ENCODE measurements at regions not wholly inside any gene's neighbourhood (a gene's known extent, or its start where the extent isn't known, plus 50 kb on each side); places are given as distances from the start of the nearest gene placed in this dataset.

DNA sequence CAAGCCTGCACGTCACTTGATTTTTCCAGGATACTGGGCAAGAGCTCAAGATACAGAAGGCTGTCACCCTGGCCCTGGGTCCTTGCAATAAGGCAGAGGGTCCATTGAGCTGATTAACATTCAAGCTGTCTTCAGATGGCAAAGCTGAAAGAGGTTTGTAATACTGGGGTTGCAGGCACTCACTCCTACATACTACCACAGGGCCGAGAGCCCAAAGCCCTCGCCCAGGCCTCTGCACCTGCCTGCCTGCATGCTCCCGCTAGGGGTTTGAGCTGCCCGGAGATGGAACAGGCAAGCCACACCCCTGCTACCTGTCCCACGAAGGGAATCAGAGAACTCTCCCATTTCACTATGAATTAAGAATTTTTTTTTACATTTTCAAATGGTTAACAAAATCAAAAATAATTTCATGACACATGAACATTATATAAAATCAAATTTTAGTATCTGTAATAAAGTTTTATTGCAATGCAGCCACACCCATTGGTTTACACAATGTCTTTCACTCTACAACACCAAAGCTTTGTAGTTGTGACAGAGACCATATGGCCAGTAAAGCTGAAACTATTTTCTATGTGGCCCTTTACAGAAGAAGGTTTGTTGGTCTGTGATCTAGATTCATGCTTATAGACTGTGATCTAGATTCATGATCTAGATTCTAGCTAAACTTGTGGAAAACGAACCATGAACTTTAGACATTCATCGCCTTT, 530.4 kb upstream of the IGFBP7 start:
- TF ChIP-seq, protein P1, sequence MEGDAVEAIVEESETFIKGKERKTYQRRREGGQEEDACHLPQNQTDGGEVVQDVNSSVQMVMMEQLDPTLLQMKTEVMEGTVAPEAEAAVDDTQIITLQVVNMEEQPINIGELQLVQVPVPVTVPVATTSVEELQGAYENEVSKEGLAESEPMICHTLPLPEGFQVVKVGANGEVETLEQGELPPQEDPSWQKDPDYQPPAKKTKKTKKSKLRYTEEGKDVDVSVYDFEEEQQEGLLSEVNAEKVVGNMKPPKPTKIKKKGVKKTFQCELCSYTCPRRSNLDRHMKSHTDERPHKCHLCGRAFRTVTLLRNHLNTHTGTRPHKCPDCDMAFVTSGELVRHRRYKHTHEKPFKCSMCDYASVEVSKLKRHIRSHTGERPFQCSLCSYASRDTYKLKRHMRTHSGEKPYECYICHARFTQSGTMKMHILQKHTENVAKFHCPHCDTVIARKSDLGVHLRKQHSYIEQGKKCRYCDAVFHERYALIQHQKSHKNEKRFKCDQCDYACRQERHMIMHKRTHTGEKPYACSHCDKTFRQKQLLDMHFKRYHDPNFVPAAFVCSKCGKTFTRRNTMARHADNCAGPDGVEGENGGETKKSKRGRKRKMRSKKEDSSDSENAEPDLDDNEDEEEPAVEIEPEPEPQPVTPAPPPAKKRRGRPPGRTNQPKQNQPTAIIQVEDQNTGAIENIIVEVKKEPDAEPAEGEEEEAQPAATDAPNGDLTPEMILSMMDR (IDR thresholded peaks at IDR 0.05): no peak
- intact Hi-C loops (cut with DNase I, micrococcal nuclease): no loop called here
- H3K36me3 ChIP-seq (ENCODE audit: low read depth): no peaks in the 10 kb centered on the region
- H3K4me3 ChIP-seq: no peak overlapping the region
- peak; percentile 94 for ATAC-seq
- H3K4me1 ChIP-seq (ENCODE audit: low read depth): peaks cover 9% of the 10 kb centered on the region
- peak; percentile 28 to 49 (median 42) for DNase-seq
- H3K9me3 ChIP-seq: no peaks in the 10 kb centered on the region

DNA sequence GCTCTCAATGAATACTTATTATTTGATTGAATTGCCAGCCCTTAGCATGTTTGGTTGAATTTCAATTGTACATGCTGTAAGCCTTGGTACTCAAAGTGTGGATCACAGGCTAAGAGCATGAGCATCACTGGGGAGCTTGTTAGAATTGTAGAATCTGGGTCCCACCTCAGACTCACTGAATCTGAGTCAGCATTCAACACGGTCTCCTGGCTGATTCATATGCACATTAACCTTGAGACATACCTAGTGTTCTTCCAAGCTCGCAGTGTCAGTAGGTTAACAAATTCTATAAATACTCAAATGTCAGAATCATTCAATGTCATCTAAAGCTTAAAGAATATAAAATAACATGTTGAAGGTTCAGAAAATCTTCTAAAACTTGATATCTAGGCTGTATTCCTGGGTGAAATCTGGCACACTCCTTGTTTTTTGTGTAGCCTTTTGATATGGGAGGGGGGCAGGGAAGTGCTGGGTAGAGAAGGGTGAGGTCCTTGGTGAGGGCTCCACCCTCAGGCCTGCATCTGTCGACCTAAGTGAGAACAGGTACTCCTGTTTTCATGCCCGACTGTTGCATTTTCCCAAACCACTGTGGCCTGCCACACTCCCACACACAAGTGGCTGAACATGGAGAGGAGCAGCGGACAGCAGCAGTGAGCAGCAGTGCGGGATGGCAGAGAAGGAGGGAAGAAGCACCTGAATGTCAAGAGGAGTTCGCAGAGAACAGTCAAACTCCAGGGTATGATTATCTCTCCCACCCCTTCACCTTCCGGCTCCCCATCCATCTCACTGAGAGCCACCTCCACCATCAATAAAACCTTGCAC, 529.6 kb upstream of the IGFBP7 start:
- intact Hi-C loops (cut with DNase I, micrococcal nuclease): no loop called here
- DNase-seq: peak in 2 of 3 donors; percentile 35 to 38
- TF ChIP-seq, protein P1 (IDR thresholded peaks at IDR 0.05): no peak
- Histone ChIP-seq H3K9me3 (no peaks in the 10 kb centered on the region), H3K36me3 (ENCODE audit: low read depth) (no peaks in the 10 kb centered on the region), H3K4me1 (ENCODE audit: low read depth) (peaks cover 9% of the 10 kb centered on the region), H3K4me3 (no peak overlapping the region)
- peak; percentile 65 for ATAC-seq

DNA sequence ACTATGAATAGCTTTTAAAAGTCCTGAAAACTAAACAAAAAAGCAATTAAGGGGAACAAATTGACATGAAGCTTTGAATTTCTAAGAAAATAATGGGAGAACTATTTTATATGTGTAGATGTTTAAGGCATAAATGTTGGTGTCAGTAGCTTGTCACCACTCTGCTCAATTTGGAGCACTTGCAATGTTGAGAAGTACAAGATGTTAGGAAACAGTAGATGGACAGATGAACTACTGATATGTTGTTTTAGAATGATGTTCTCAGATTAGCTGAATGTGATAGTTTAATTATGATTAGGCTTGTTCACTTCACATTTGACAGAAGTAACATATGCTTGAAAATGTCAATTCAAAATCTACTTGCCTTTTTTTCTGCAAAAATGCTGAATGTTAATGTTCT, 525.7 kb upstream of the IGFBP7 start:
- Histone ChIP-seq H3K4me1 (ENCODE audit: low read depth) (peaks cover 8% of the 10 kb centered on the region), H3K4me3 (no peak overlapping the region), H3K9me3 (no peaks in the 10 kb centered on the region), H3K36me3 (ENCODE audit: low read depth) (no peaks in the 10 kb centered on the region)
- no peak for DNase-seq
- intact Hi-C loops (cut with DNase I, micrococcal nuclease): no loop called here
- TF ChIP-seq, protein P1 (IDR thresholded peaks at IDR 0.05): no peak
- ATAC-seq: no peak

DNA sequence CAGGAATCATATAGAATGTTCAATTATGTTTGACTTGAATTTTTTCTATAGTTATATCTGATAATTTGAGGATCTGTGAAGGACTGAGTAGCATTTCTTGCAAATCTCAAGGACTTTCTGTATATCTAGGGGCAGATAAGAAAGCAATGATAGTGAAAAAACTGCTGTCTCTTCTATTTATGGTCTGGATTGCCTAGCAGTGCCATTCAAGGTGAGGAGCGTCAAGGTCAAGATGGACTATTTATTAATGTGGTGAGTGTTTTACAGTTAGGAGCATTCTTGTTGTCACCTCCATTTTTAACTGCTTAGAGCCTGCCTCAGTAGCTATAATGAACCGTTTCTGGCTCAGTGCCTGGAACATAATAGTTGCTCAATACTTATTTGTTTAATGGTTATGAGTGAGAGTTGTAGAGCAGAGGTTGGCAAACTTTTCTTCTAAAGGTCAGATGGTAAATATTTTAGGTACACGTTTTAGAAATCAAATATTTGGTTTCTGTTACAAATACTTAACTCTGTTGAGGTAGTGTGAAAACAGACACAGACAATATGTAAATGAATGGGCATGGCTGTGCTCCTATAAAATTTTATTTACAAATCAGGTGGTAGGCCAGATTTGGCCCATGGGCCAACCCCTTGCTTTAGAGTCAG, 523.2 kb upstream of the IGFBP7 start:
- intact Hi-C loops (cut with DNase I, micrococcal nuclease): no loop called here
- ATAC-seq (peak; percentile 37), DNase-seq (no peak)
- H3K4me1 ChIP-seq (ENCODE audit: low read depth): no peaks in the 10 kb centered on the region
- H3K4me3 ChIP-seq: no peak overlapping the region
- H3K9me3 ChIP-seq: no peaks in the 10 kb centered on the region
- no peaks in the 10 kb centered on the region for H3K36me3 ChIP-seq (ENCODE audit: low read depth)
- TF ChIP-seq, protein P1 (IDR thresholded peaks at IDR 0.05): no peak

DNA sequence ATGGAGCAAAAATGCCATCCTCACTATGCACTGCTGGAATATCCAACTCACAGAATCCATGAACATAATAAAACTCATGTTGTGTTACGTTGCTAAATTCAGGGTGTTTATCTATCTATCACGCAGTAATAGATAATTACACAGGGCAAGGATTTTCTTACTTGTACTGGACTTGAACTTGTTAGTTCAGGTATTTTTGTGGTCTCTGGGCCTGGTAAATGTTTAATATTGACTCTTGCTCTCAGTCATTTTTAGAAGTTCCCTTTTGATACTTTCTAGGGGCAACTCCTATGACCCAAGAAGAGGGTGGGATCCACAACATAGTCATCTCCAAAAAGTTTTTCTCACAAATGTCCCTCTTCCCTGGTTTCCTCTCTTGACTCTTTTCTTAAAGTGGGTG, 522.4 kb upstream of the IGFBP7 start:
- Histone ChIP-seq H3K4me1 (ENCODE audit: low read depth) (no peaks in the 10 kb centered on the region), H3K9me3 (no peaks in the 10 kb centered on the region), H3K4me3 (no peak overlapping the region), H3K36me3 (ENCODE audit: low read depth) (no peaks in the 10 kb centered on the region)
- TF ChIP-seq, protein P1 (IDR thresholded peaks at IDR 0.05): no peak
- ATAC-seq (no peak), DNase-seq (no peak)
- intact Hi-C loops (cut with DNase I, micrococcal nuclease): no loop called here

Measured in mucosa of descending colon (tissue), 3 donors.